HepG2 (cell line): ENCODE measurements at regions not wholly inside any gene's neighbourhood (a gene's known extent, or its start where the extent isn't known, plus 50 kb on each side); places are given as distances from the start of the nearest gene placed in this dataset.
A peak's percentile ranks its signal among the peaks of the same experiment; 100 is the strongest.

ENCODE experiments used
- ATAC-seq: fragments of 200-7000 bp; cut with Tn5 transposase; 3 replicates; pipeline ENCODE4 v1.9.1; 2020; ENCODE audit warnings: mild to moderate bottlenecking, moderate library complexity
- BruUV-seq: library from RNA; stranded (reverse); fragments of 400-500 nt; replicated peaks from 2 replicates; lab custom pipeline; 2021; lab: Mats Ljungman, UMichigan
- CTCF ChIA-PET: fragments of 300-600 bp; formaldehyde crosslinking; extraction: SDS; loops from one replicate; lab custom pipeline; 2021; ENCODE audit warnings: low total read pairs, inconsistent platforms, low intra/inter-chr PET ratio; lab: Yijun Ruan, JAX
- POLR2A ChIA-PET: fragments of 350-600 bp; sonication (Branson Sonifier 250); formaldehyde crosslinking; loops from one replicate; lab custom pipeline; 2020; ENCODE audit warnings: antibody characterized with exemption, inconsistent platforms; lab: Yijun Ruan, JAX
- DNase-seq: peaks from one replicate; pipeline ENCODE4 v3.0.0-alpha.2; 2015; ENCODE audit warnings: low spot score
- FAIRE-seq: peaks from 3 replicates; lab custom pipeline; 2011; peaks lifted over from hg19 to GRCh38; lab: Jason Lieb, UNC
- H2AFZ ChIP-seq: one replicate; pipeline ENCODE4 v1.6.1; 2011; ENCODE audit warnings: low read length, inconsistent platforms
- H3K27ac ChIP-seq: fragments of 300-600 bp; 3 replicates; pipeline ENCODE4 v1.8.0; 2011; ENCODE audit warnings: mixed run types, mild to moderate bottlenecking, mixed read lengths, low read length, inconsistent platforms; ENCODE audit not compliant: insufficient read depth; ENCODE audit errors: extremely low read length
- H3K27me3 ChIP-seq, 2 experiments: fragments of 200-600 bp in 1 of 2; 2 replicates in 1 of 2; 3 replicates in 1 of 2; pipeline versions ENCODE4 v1.6.0 to v1.8.0; 2011; ENCODE audit warnings: low read length in 2 of 2, mild to moderate bottlenecking in 2 of 2, moderate library complexity in 2 of 2, inconsistent platforms in 1 of 2; ENCODE audit not compliant: insufficient read depth in 2 of 2, control insufficient read depth in 1 of 2
- H3K36me3 ChIP-seq, 2 experiments: fragments of 200-600 bp in 1 of 2; replicated peaks in 1 of 2; 2 replicates in 1 of 2; 3 replicates in 1 of 2; pipeline versions ENCODE4 v1.5.1 to v1.8.0; 2011; ENCODE audit warnings: low read length in 2 of 2, inconsistent platforms in 1 of 2; ENCODE audit not compliant: insufficient read depth in 2 of 2, control insufficient read depth in 1 of 2
- H3K4me1 ChIP-seq: 2 replicates; pipeline ENCODE4 v1.5.1; 2012; ENCODE audit warnings: low read length, inconsistent platforms; ENCODE audit not compliant: insufficient read depth
- H3K4me2 ChIP-seq: 2 replicates; pipeline ENCODE4 v1.6.0; 2011; ENCODE audit warnings: low read depth, low read length, inconsistent platforms
- H3K4me3 ChIP-seq, 3 experiments: fragments of 200-600 bp in 1 of 3; sonication (generic), shearing (Covaris generic) in 1 of 3; replicated peaks in 1 of 3; 2 replicates each; pipeline ENCODE4 v1.5.1; 2011 to 2016; ENCODE audit warnings: low read length in 3 of 3, inconsistent platforms in 2 of 3, low read depth in 2 of 3, mild to moderate bottlenecking in 2 of 3, control low read depth in 1 of 3, mixed read lengths in 1 of 3; ENCODE audit not compliant: insufficient read depth in 1 of 3
- H3K79me2 ChIP-seq: one replicate; pipeline ENCODE4 v1.6.1; 2011; ENCODE audit warnings: low read length, inconsistent platforms; ENCODE audit not compliant: insufficient read depth
- H3K9ac ChIP-seq: 2 replicates; pipeline ENCODE4 v1.6.0; 2011; ENCODE audit warnings: mild to moderate bottlenecking, low read depth, low read length, inconsistent platforms; ENCODE audit not compliant: insufficient read depth
- H3K9me3 ChIP-seq: 2 replicates; pipeline ENCODE4 v1.5.1; 2012; ENCODE audit warnings: mild to moderate bottlenecking, low read length
- H4K20me1 ChIP-seq: 2 replicates; pipeline ENCODE4 v1.6.0; 2011; ENCODE audit warnings: inconsistent platforms, mild to moderate bottlenecking, low read length, moderate library complexity; ENCODE audit not compliant: insufficient read depth
- ATF7 ChIP-seq, 2 experiments: fragments of 450-650 bp in 1 of 2; sonication (generic) in 1 of 2; formaldehyde crosslinking in 1 of 2; IDR thresholded peaks; 2 replicates each; pipeline versions ENCODE4 v1.4.0 to v1.6.1; 2016 to 2020; ENCODE audit warnings: antibody characterized with exemption in 1 of 2, mild to moderate bottlenecking in 1 of 2, missing genetic modification reagents in 1 of 2
- CEBPB ChIP-seq: IDR thresholded peaks from 2 replicates; pipeline ENCODE4 v1.6.1; 2011; ENCODE audit warnings: low read depth, low read length, improper control_type of control experiment, borderline replicate concordance
- FLYWCH1 ChIP-seq: sonication (generic); formaldehyde crosslinking; IDR thresholded peaks from 2 replicates; pipeline ENCODE4 v1.8.1; 2023; ENCODE audit warnings: mild to moderate bottlenecking, missing genetic modification reagents
- ZNF552 ChIP-seq: sonication (generic); formaldehyde crosslinking; IDR thresholded peaks from 2 replicates; pipeline ENCODE4 v1.9.0; 2022; ENCODE audit warnings: missing genetic modification reagents, mild to moderate bottlenecking, borderline replicate concordance
- ZNF570 ChIP-seq: sonication (generic); formaldehyde crosslinking; IDR thresholded peaks from 2 replicates; pipeline ENCODE4 v1.4.0; 2020; ENCODE audit warnings: mild to moderate bottlenecking, missing genetic modification reagents, borderline replicate concordance
- WGBS: methylation state at CpG from one replicate; pipeline ENCODE4 v1.1.6; 2017; ENCODE audit warnings: low lambda C conversion rate; 5-methylcytosine and 5-hydroxymethylcytosine counted together
- in situ Hi-C: cut with HindIII; loops from 2 replicates; pipeline ENCODE4 v1.10.0; 2017; ENCODE audit warnings: low pct_unique_long_range_greater_than_20kb; ENCODE audit not compliant: extremely low pct_ligation_motif_present
- intact Hi-C: fragments of 100-400 bp; cut with micrococcal nuclease; formaldehyde crosslinking; loops from one replicate; pipeline ENCODE4 v1.10.0; 2022; ENCODE audit not compliant: unreplicated experiment

GRCh38 chr1:232510367-232511110, 119.4 kb downstream of the SIPA1L2 start:
- TF ChIP-seq ZNF570 (CRISPR knock-in tag) (no peak), FLYWCH1 (no peak), ATF7 (IDR thresholded peaks at IDR 0.05) (peak; percentile 67), ATF7 (CRISPR knock-in tag; IDR thresholded peaks at IDR 0.05) (no peak)
- ATAC-seq (no peak), DNase-seq (no peak), FAIRE-seq (no peak)
- WGBS: 26% methylated on average over 6 of the region's 6 CpGs
- no TSS peak for BruUV-seq
- H2AFZ ChIP-seq: no peak overlapping the region
- in situ Hi-C loops: no loop called here
- no peaks in the 10 kb centered on the region for H3K4me1 ChIP-seq
- H3K9me3 ChIP-seq: no peaks in the 10 kb centered on the region
- H3K36me3 ChIP-seq: no peaks in the 10 kb centered on the region
- no peak overlapping the region for H3K4me2 ChIP-seq
- CTCF ChIA-PET: no interaction called here
- no peak overlapping the region for H3K27ac ChIP-seq
- peaks cover 0 to 12% of the 10 kb centered on the region in 2 experiments; a peak in 1 of 5 replicates for H3K27me3 ChIP-seq
- no peaks in the 10 kb centered on the region for H3K79me2 ChIP-seq
- POLR2A ChIA-PET: no interaction called here
- H3K4me3 ChIP-seq: no peak overlapping the region
- intact Hi-C loops: no loop called here
- no peaks in the 10 kb centered on the region for H4K20me1 ChIP-seq
- H3K9ac ChIP-seq: no peak overlapping the region

- intact Hi-C loops: no loop called here
- DNase-seq (no peak), FAIRE-seq (no peak), ATAC-seq (no peak)
- Histone ChIP-seq H3K79me2 (no peaks in the 10 kb centered on the region), H3K27me3 (peaks cover 0 to 16% of the 10 kb centered on the region in 2 experiments; a peak in 1 of 5 replicates), H3K9ac (no peak overlapping the region), H3K4me1 (no peaks in the 10 kb centered on the region), H2AFZ (no peak overlapping the region), H3K4me3 (no peak overlapping the region), H3K9me3 (no peaks in the 10 kb centered on the region), H3K36me3 (no peaks in the 10 kb centered on the region), H3K4me2 (no peak overlapping the region), H4K20me1 (no peaks in the 10 kb centered on the region)
- WGBS: no CpG with 5 or more reads among the region's 7 CpGs
- no TSS peak for BruUV-seq
- CTCF ChIA-PET: no interaction called here
- in situ Hi-C loops: no loop called here
- POLR2A ChIA-PET: no interaction called here
- 0 out of 2 replicates have a peak, but pooled peaks have one; percentile 7 for TF ChIP-seq CEBPB
- TF ChIP-seq ZNF552: no peak
- TF ChIP-seq, all 625 proteins: peak for 1
- no peak overlapping the region for H3K27ac ChIP-seq
These were observed 120.4 kb downstream of the SIPA1L2 start for GRCh38 chr1:232509570-232509969.
